ENCODE measurements at regions not wholly inside any gene's neighbourhood (a gene's known extent, or its start where the extent isn't known, plus 50 kb on each side); places are given as distances from the start of the nearest gene placed in this dataset.

GRCh38 chr18:60082790-60083189, 183.0 kb downstream of the PMAIP1 start:
- no peaks in the 10 kb centered on the region for H3K79me2 ChIP-seq (ENCODE audit: low read length)
- DNase-seq: no peak
- H3K4me3 ChIP-seq (ENCODE audit: low read length): no peak overlapping the region
- H3K36me3 ChIP-seq (ENCODE audit: insufficient read depth, low read length): no peaks in the 10 kb centered on the region
- no peaks in the 10 kb centered on the region for H4K20me1 ChIP-seq (ENCODE audit: insufficient read depth, low read depth, low read length)
- no peak overlapping the region for H2AFZ ChIP-seq (ENCODE audit: low read length)
- no peak overlapping the region for H3K4me2 ChIP-seq (ENCODE audit: low read depth, low read length, poor library complexity, severe bottlenecking)
- no peaks in the 10 kb centered on the region for H3K27me3 ChIP-seq (ENCODE audit: low read length)
- no peak overlapping the region for H3K9ac ChIP-seq (ENCODE audit: low read length)
- no peak overlapping the region for H3K27ac ChIP-seq (ENCODE audit: low read length)
- H3K4me1 ChIP-seq (ENCODE audit: low read length): no peaks in the 10 kb centered on the region
- H3K9me2 ChIP-seq (replicated peaks; ENCODE audit: insufficient read depth, low read length): no peaks in the 10 kb centered on the region
- no peaks in the 10 kb centered on the region for H3K9me3 ChIP-seq (ENCODE audit: low read length)

- DNase-seq: no peak
- Histone ChIP-seq H3K9me2 (replicated peaks; ENCODE audit: insufficient read depth, low read length) (no peaks in the 10 kb centered on the region), H3K4me1 (ENCODE audit: low read length) (no peaks in the 10 kb centered on the region), H3K36me3 (ENCODE audit: insufficient read depth, low read length) (no peaks in the 10 kb centered on the region), H3K27ac (ENCODE audit: low read length) (no peak overlapping the region), H3K9ac (ENCODE audit: low read length) (no peak overlapping the region), H3K9me3 (ENCODE audit: low read length) (no peaks in the 10 kb centered on the region), H3K4me2 (ENCODE audit: low read depth, low read length, poor library complexity, severe bottlenecking) (no peak overlapping the region), H3K27me3 (ENCODE audit: low read length) (no peaks in the 10 kb centered on the region), H3K79me2 (ENCODE audit: low read length) (no peaks in the 10 kb centered on the region), H3K4me3 (ENCODE audit: low read length) (no peak overlapping the region), H4K20me1 (ENCODE audit: insufficient read depth, low read depth, low read length) (no peaks in the 10 kb centered on the region), H2AFZ (ENCODE audit: low read length) (no peak overlapping the region)
Measured at GRCh38 chr18:60082282-60082681, 182.5 kb downstream of the PMAIP1 start.

- H3K79me2 ChIP-seq (ENCODE audit: low read length): no peaks in the 10 kb centered on the region
- no peak overlapping the region for H3K4me2 ChIP-seq (ENCODE audit: low read depth, low read length, poor library complexity, severe bottlenecking)
- no peaks in the 10 kb centered on the region for H4K20me1 ChIP-seq (ENCODE audit: insufficient read depth, low read depth, low read length)
Measured at GRCh38 chr18:60075477-60075876, 175.7 kb downstream of the PMAIP1 start.

GRCh38 chr18:60070631-60071030, 170.8 kb downstream of the PMAIP1 start:
- Histone ChIP-seq H2AFZ (ENCODE audit: low read length) (no peak overlapping the region), H3K27ac (ENCODE audit: low read length) (no peak overlapping the region), H3K36me3 (ENCODE audit: insufficient read depth, low read length) (no peaks in the 10 kb centered on the region), H3K79me2 (ENCODE audit: low read length) (no peaks in the 10 kb centered on the region), H4K20me1 (ENCODE audit: insufficient read depth, low read depth, low read length) (no peaks in the 10 kb centered on the region), H3K27me3 (ENCODE audit: low read length) (no peaks in the 10 kb centered on the region), H3K4me1 (ENCODE audit: low read length) (no peaks in the 10 kb centered on the region), H3K9me3 (ENCODE audit: low read length) (no peaks in the 10 kb centered on the region), H3K9ac (ENCODE audit: low read length) (no peak overlapping the region), H3K4me2 (ENCODE audit: low read depth, low read length, poor library complexity, severe bottlenecking) (no peak overlapping the region), H3K9me2 (replicated peaks; ENCODE audit: insufficient read depth, low read length) (no peaks in the 10 kb centered on the region), H3K4me3 (ENCODE audit: low read length) (no peak overlapping the region)
- no peak for DNase-seq

More at GRCh38 chr18:60075477-60075876, 175.7 kb downstream of the PMAIP1 start:
- Histone ChIP-seq H3K36me3 (ENCODE audit: insufficient read depth, low read length) (no peaks in the 10 kb centered on the region), H3K27ac (ENCODE audit: low read length) (no peak overlapping the region), H3K9me2 (replicated peaks; ENCODE audit: insufficient read depth, low read length) (no peaks in the 10 kb centered on the region; the same call in 1 of the 2 replicates), H3K9ac (ENCODE audit: low read length) (no peak overlapping the region), H3K4me1 (ENCODE audit: low read length) (no peaks in the 10 kb centered on the region), H2AFZ (ENCODE audit: low read length) (no peak overlapping the region), H3K4me3 (ENCODE audit: low read length) (no peak overlapping the region), H3K9me3 (ENCODE audit: low read length) (no peaks in the 10 kb centered on the region), H3K27me3 (ENCODE audit: low read length) (0 out of 2 replicates have a peak, but pooled peaks cover 3% of the 10 kb centered on the region)
- DNase-seq: no peak

GRCh38 chr18:60069145-60069544, 169.3 kb downstream of the PMAIP1 start:
- H3K27ac ChIP-seq (ENCODE audit: low read length): no peak overlapping the region
- H3K4me1 ChIP-seq (ENCODE audit: low read length): no peaks in the 10 kb centered on the region
- H3K4me2 ChIP-seq (ENCODE audit: low read depth, low read length, poor library complexity, severe bottlenecking): no peak overlapping the region
- H3K36me3 ChIP-seq (ENCODE audit: insufficient read depth, low read length): no peaks in the 10 kb centered on the region
- H3K9me3 ChIP-seq (ENCODE audit: low read length): no peaks in the 10 kb centered on the region
- no peaks in the 10 kb centered on the region for H3K9me2 ChIP-seq (replicated peaks; ENCODE audit: insufficient read depth, low read length)
- no peaks in the 10 kb centered on the region for H4K20me1 ChIP-seq (ENCODE audit: insufficient read depth, low read depth, low read length)
- no peaks in the 10 kb centered on the region for H3K79me2 ChIP-seq (ENCODE audit: low read length)
- H3K27me3 ChIP-seq (ENCODE audit: low read length): no peaks in the 10 kb centered on the region
- no peak for DNase-seq
- H3K4me3 ChIP-seq (ENCODE audit: low read length): no peak overlapping the region
- no peak overlapping the region for H2AFZ ChIP-seq (ENCODE audit: low read length)
- H3K9ac ChIP-seq (ENCODE audit: low read length): no peak overlapping the region

GRCh38 chr18:60067426-60068210, 167.8 kb downstream of the PMAIP1 start:
- no peak overlapping the region for H2AFZ ChIP-seq (ENCODE audit: low read length)
- H3K36me3 ChIP-seq (ENCODE audit: insufficient read depth, low read length): no peaks in the 10 kb centered on the region
- H3K9me3 ChIP-seq (ENCODE audit: low read length): no peaks in the 10 kb centered on the region
- no peaks in the 10 kb centered on the region for H3K9me2 ChIP-seq (replicated peaks; ENCODE audit: insufficient read depth, low read length)
- H3K4me3 ChIP-seq (ENCODE audit: low read length): no peak overlapping the region
- H3K4me1 ChIP-seq (ENCODE audit: low read length): no peaks in the 10 kb centered on the region
- no peak overlapping the region for H3K4me2 ChIP-seq (ENCODE audit: low read depth, low read length, poor library complexity, severe bottlenecking)
- no peak for DNase-seq
- no peak overlapping the region for H3K27ac ChIP-seq (ENCODE audit: low read length)
- no peaks in the 10 kb centered on the region for H3K27me3 ChIP-seq (ENCODE audit: low read length)
- no peaks in the 10 kb centered on the region for H3K79me2 ChIP-seq (ENCODE audit: low read length)
- H4K20me1 ChIP-seq (ENCODE audit: insufficient read depth, low read depth, low read length): no peaks in the 10 kb centered on the region
- no peak overlapping the region for H3K9ac ChIP-seq (ENCODE audit: low read length)

- H3K27ac ChIP-seq (ENCODE audit: low read length): no peak overlapping the region
- no peaks in the 10 kb centered on the region for H3K36me3 ChIP-seq (ENCODE audit: insufficient read depth, low read length)
- no peaks in the 10 kb centered on the region for H4K20me1 ChIP-seq (ENCODE audit: insufficient read depth, low read depth, low read length)
- no peaks in the 10 kb centered on the region for H3K79me2 ChIP-seq (ENCODE audit: low read length)
- no peaks in the 10 kb centered on the region for H3K4me1 ChIP-seq (ENCODE audit: low read length)
- H3K9me2 ChIP-seq (replicated peaks; ENCODE audit: insufficient read depth, low read length): no peaks in the 10 kb centered on the region
- no peak overlapping the region for H2AFZ ChIP-seq (ENCODE audit: low read length)
- H3K4me2 ChIP-seq (ENCODE audit: low read depth, low read length, poor library complexity, severe bottlenecking): no peak overlapping the region
- no peaks in the 10 kb centered on the region for H3K27me3 ChIP-seq (ENCODE audit: low read length)
- no peak overlapping the region for H3K4me3 ChIP-seq (ENCODE audit: low read length)
- H3K9me3 ChIP-seq (ENCODE audit: low read length): no peaks in the 10 kb centered on the region
- no peak overlapping the region for H3K9ac ChIP-seq (ENCODE audit: low read length)
- DNase-seq: no peak
Measured at GRCh38 chr18:60066219-60066975, 166.6 kb downstream of the PMAIP1 start.

GRCh38 chr18:60064271-60064670, 164.5 kb downstream of the PMAIP1 start:
- H3K9me3 ChIP-seq (ENCODE audit: low read length): no peaks in the 10 kb centered on the region
- H3K27ac ChIP-seq (ENCODE audit: low read length): no peak overlapping the region
- no peak overlapping the region for H3K4me3 ChIP-seq (ENCODE audit: low read length)
- no peaks in the 10 kb centered on the region for H4K20me1 ChIP-seq (ENCODE audit: insufficient read depth, low read depth, low read length)
- H3K4me1 ChIP-seq (ENCODE audit: low read length): no peaks in the 10 kb centered on the region
- DNase-seq: no peak
- H2AFZ ChIP-seq (ENCODE audit: low read length): no peak overlapping the region
- H3K27me3 ChIP-seq (ENCODE audit: low read length): no peaks in the 10 kb centered on the region
- no peaks in the 10 kb centered on the region for H3K36me3 ChIP-seq (ENCODE audit: insufficient read depth, low read length)
- H3K9ac ChIP-seq (ENCODE audit: low read length): no peak overlapping the region
- H3K9me2 ChIP-seq (replicated peaks; ENCODE audit: insufficient read depth, low read length): no peaks in the 10 kb centered on the region
- no peak overlapping the region for H3K4me2 ChIP-seq (ENCODE audit: low read depth, low read length, poor library complexity, severe bottlenecking)
- no peaks in the 10 kb centered on the region for H3K79me2 ChIP-seq (ENCODE audit: low read length)
